Liver (tissue), 3 donors: ENCODE measurements at regions not wholly inside any gene's neighbourhood (a gene's known extent, or its start where the extent isn't known, plus 50 kb on each side); places are given as distances from the start of the nearest gene placed in this dataset.

Experiments
- CTCF ChIP-seq: fragments of 150-350 bp; IDR thresholded peaks from 2 replicates; pipeline ENCODE4 v1.5.1; 2017; ENCODE audit warnings: improper control_type of control experiment, low read depth, low read length; ENCODE audit not compliant: missing input control
- TAF1 ChIP-seq: conservative IDR thresholded peaks from 2 replicates; pipeline ENCODE4 v1.6.1; 2016; ENCODE audit warnings: antibody characterized with exemption, mild to moderate bottlenecking
- donor health status: healthy.
- donor health status: healthy.

DNA sequence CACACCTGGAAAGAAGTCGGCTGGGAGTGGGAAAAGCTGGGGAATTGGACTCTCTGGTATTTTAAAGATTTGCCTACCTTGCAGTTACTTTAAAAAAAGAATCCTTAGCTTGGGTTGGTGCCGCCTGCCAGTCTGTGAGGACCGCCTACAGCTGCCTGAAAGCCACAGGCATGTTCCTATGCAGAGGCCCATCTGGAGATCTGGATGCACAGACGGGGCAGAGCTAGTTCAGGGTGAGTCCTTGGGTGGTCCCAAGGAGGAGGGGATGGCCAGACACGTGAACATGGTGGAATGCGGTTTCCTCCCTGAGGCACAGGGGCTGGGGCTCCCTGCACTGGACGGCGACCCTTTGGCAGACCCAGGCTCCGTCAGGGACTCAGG is 113.2 kb upstream of the IQSEC1 start:
- no peak for TF ChIP-seq TAF1
- TF ChIP-seq CTCF = no peak
